DOHH2 (cell line): ENCODE measurements at regions not wholly inside any gene's neighbourhood (a gene's known extent, or its start where the extent isn't known, plus 50 kb on each side); places are given as distances from the start of the nearest gene placed in this dataset.

ENCODE experiments used
- H3F3A ChIP-seq: fragments of 200-600 bp; sonication (generic), shearing (Covaris generic); 2 replicates; pipeline ENCODE4 v1.6.0; 2016; ENCODE audit warnings: antibody characterized with exemption, mild to moderate bottlenecking; ENCODE audit not compliant: control insufficient read depth, insufficient read depth
- H3K27ac ChIP-seq: fragments of 200-600 bp; sonication (generic); 2 replicates; pipeline ENCODE4 v1.5.1; 2014; ENCODE audit warnings: low read depth, mild to moderate bottlenecking, low read length, moderate library complexity
- H3K27me3 ChIP-seq: fragments of 200-600 bp; sonication (generic); 2 replicates; pipeline ENCODE4 v1.6.1; 2014; ENCODE audit warnings: mild to moderate bottlenecking, low read length, mixed read lengths; ENCODE audit not compliant: control insufficient read depth
- H3K36me3 ChIP-seq: fragments of 200-600 bp; sonication (generic); 2 replicates; pipeline ENCODE4 v1.6.1; 2014; ENCODE audit warnings: mild to moderate bottlenecking, low read length, moderate library complexity, mixed read lengths; ENCODE audit not compliant: control insufficient read depth
- H3K4me1 ChIP-seq: fragments of 200-600 bp; sonication (generic); 2 replicates; pipeline ENCODE4 v1.6.1; 2014; ENCODE audit warnings: mild to moderate bottlenecking, low read length, mixed read lengths; ENCODE audit not compliant: control insufficient read depth
- H3K4me2 ChIP-seq: fragments of 200-600 bp; sonication (generic); 2 replicates; pipeline ENCODE4 v1.6.0; 2014; ENCODE audit warnings: mild to moderate bottlenecking, low read length, moderate library complexity
- H3K4me3 ChIP-seq: fragments of 200-600 bp; sonication (generic); 2 replicates; pipeline ENCODE4 v1.5.1; 2014; ENCODE audit warnings: mild to moderate bottlenecking, low read length, mixed read lengths
- H3K79me2 ChIP-seq: fragments of 200-600 bp; sonication (generic); 2 replicates; pipeline ENCODE4 v1.6.1; 2014; ENCODE audit warnings: mild to moderate bottlenecking, low read length, mixed read lengths; ENCODE audit not compliant: control insufficient read depth
- H3K9me2 ChIP-seq: fragments of 200-600 bp; sonication (generic); replicated peaks from 2 replicates; pipeline ENCODE4 v1.6.1; 2014; ENCODE audit warnings: mild to moderate bottlenecking, low read length, mixed read lengths; ENCODE audit not compliant: control insufficient read depth
- H3K9me3 ChIP-seq: fragments of 200-600 bp; sonication (generic); 2 replicates; pipeline ENCODE4 v1.6.1; 2014; ENCODE audit warnings: antibody characterized with exemption, low read length, mixed read lengths; ENCODE audit not compliant: control insufficient read depth, insufficient read depth
- H4K20me1 ChIP-seq: fragments of 200-600 bp; sonication (generic); 2 replicates; pipeline ENCODE4 v1.6.0; 2014; ENCODE audit warnings: low read depth, mild to moderate bottlenecking, antibody characterized with exemption, low read length, moderate library complexity; ENCODE audit not compliant: control insufficient read depth, insufficient read depth
- EZH2phosphoT487 ChIP-seq: fragments of 200-600 bp; sonication (generic); IDR thresholded peaks from 2 replicates; pipeline ENCODE4 v1.6.1; 2017; ENCODE audit warnings: borderline replicate concordance, mild to moderate bottlenecking, antibody characterized with exemption, low read length, moderate library complexity, mixed read lengths
- TF ChIP-seq, protein P1 (sequence below): fragments of 200-600 bp; sonication (generic); IDR thresholded peaks from one replicate; pipeline ENCODE4 v1.5.1; 2014; ENCODE audit warnings: antibody characterized with exemption, mild to moderate bottlenecking, low read depth, low read length; ENCODE audit not compliant: poor library complexity, severe bottlenecking

DNA sequence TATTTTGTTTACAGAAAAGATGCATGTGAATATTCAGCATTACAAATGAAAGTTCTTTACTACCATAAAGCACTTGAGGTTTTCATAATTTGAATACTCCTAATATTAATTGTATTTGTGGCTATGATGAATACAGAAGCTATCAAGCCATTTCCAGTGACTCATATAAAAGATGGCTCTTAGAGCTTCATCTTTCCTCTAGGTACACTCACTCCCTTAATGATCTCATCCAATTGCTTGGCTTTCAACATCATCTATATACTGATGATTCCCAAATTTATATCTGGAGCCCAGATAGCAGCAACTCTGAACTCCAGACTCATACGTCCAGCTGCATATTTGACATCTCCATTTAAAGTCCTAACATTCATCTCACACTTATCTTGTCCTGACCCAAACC lies 183.4 kb upstream of the FAM241A start:
- H3K36me3 ChIP-seq, result no peaks in the 10 kb centered on the region

DNA sequence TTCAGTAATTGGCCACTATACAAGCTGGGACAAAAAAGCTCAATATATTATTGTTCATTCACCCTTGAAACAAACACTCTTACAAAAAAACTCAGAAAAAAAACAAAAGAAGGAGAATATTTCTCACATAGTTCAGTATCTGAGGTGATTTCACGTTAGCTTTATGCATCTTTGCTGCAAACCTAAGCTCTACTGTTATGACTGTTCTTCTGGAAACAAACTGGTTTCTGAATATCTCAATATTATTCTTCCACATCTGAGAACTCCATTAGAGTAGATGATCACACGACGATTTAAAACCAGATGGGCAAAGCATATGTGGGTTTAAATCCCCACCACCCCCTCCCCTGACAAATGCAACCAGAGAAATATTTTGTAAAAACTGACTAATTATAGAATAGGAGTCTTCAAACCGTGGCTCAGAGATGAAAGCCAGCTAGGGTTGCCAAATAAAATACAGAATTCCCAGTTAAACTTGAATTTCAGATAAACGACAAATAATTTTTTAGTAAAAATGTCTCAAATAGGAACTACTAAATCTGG lies 182.0 kb upstream of the FAM241A start:
- Histone ChIP-seq H3K9me3 (no peaks in the 10 kb centered on the region), H3K27me3 (no peaks in the 10 kb centered on the region), H3K27ac (no peak overlapping the region), H3K9me2 (no peaks in the 10 kb centered on the region), H3K4me2 (no peak overlapping the region), H3K4me1 (no peaks in the 10 kb centered on the region), H3F3A (no peaks in the 10 kb centered on the region), H3K36me3 (no peaks in the 10 kb centered on the region), H3K79me2 (no peaks in the 10 kb centered on the region), H4K20me1 (no peaks in the 10 kb centered on the region), H3K4me3 (no peak overlapping the region)
- TF ChIP-seq, protein P1, sequence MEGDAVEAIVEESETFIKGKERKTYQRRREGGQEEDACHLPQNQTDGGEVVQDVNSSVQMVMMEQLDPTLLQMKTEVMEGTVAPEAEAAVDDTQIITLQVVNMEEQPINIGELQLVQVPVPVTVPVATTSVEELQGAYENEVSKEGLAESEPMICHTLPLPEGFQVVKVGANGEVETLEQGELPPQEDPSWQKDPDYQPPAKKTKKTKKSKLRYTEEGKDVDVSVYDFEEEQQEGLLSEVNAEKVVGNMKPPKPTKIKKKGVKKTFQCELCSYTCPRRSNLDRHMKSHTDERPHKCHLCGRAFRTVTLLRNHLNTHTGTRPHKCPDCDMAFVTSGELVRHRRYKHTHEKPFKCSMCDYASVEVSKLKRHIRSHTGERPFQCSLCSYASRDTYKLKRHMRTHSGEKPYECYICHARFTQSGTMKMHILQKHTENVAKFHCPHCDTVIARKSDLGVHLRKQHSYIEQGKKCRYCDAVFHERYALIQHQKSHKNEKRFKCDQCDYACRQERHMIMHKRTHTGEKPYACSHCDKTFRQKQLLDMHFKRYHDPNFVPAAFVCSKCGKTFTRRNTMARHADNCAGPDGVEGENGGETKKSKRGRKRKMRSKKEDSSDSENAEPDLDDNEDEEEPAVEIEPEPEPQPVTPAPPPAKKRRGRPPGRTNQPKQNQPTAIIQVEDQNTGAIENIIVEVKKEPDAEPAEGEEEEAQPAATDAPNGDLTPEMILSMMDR, result no peak
- TF ChIP-seq EZH2phosphoT487, result no peak

More for the DNA sequence above, 183.4 kb upstream of the FAM241A start:
- H3K4me3 ChIP-seq, result no peak overlapping the region
- no peaks in the 10 kb centered on the region for H3K79me2 ChIP-seq
- no peaks in the 10 kb centered on the region for H3K9me2 ChIP-seq
- no peaks in the 10 kb centered on the region for H3K9me3 ChIP-seq
- H3K4me2 ChIP-seq, result no peak overlapping the region
- H4K20me1 ChIP-seq, result no peaks in the 10 kb centered on the region
- no peaks in the 10 kb centered on the region for H3K4me1 ChIP-seq
- no peaks in the 10 kb centered on the region for H3K27me3 ChIP-seq
- H3K27ac ChIP-seq, result no peak overlapping the region
- TF ChIP-seq EZH2phosphoT487, result no peak
- TF ChIP-seq, protein P1, result no peak
- H3F3A ChIP-seq, result no peaks in the 10 kb centered on the region

DNA sequence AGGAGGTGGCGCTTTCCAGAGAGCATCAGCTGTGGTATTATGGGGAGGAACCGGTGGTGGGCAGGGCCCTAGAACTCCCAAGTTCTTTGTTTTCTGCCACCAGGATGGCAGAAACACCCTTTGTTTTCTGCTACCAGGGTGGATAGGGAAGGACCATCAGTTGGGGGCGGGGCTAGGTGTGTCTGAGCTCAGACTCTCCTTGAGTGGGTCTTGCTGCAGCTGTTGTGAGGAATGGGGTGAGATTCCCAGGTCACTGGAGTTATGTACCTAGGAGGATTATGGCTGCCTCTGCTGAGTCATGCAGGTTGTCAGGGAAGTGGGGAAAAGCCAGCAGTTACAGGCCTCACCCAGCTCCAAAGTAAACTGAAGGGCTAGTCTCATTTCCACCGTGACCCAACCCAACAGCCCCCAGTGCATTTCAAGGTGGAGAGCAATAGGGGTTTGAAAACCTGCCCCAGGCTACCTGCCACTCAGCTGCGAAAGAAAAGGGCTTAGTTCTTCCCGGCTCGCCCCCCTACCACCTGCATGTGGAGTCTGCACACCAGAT lies 167.8 kb upstream of the FAM241A start:
- Histone ChIP-seq H3K4me1 (no peaks in the 10 kb centered on the region), H4K20me1 (no peaks in the 10 kb centered on the region), H3F3A (no peaks in the 10 kb centered on the region), H3K36me3 (no peaks in the 10 kb centered on the region), H3K4me2 (no peak overlapping the region), H3K4me3 (no peak overlapping the region), H3K27ac (no peak overlapping the region), H3K9me3 (no peaks in the 10 kb centered on the region), H3K27me3 (no peaks in the 10 kb centered on the region), H3K9me2 (no peaks in the 10 kb centered on the region), H3K79me2 (no peaks in the 10 kb centered on the region)
- TF ChIP-seq, protein P1, result no peak

DNA sequence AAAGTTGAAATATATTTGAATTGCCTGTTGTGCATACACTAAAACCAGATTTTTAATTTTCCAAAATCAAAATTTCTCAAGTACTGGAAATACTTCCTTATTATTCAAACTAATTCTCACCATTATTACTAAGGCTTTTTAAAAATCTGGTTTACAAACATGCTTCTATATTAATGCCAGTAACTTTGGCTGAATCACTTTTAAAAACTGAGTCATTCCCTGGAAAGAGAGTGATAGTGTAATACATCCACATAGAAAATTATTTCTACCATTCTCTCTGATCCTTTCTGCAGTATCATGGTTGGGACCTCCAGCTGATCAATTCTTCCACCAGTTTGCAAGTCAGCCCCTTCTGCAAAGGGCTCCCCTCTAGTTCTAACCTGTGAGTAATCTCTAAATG lies 165.3 kb upstream of the FAM241A start:
- Histone ChIP-seq H3K4me2 (no peak overlapping the region), H3K4me1 (no peaks in the 10 kb centered on the region), H4K20me1 (no peaks in the 10 kb centered on the region), H3K27me3 (no peaks in the 10 kb centered on the region), H3K9me3 (no peaks in the 10 kb centered on the region), H3K79me2 (no peaks in the 10 kb centered on the region), H3F3A (no peaks in the 10 kb centered on the region), H3K36me3 (no peaks in the 10 kb centered on the region), H3K4me3 (no peak overlapping the region), H3K9me2 (no peaks in the 10 kb centered on the region), H3K27ac (no peak overlapping the region)
- TF ChIP-seq EZH2phosphoT487, result no peak
- TF ChIP-seq, protein P1, result no peak
